Astrocyte (in vitro differentiated cells and primary cell): ENCODE measurements at regions not wholly inside any gene's neighbourhood (a gene's known extent, or its start where the extent isn't known, plus 50 kb on each side); places are given as distances from the start of the nearest gene placed in this dataset.

Experiments
- DNase-seq: peaks from one replicate; pipeline ENCODE4 v3.0.0-alpha.2; 2010; ENCODE audit warnings: low read depth
- FAIRE-seq: peaks from 2 replicates; lab custom pipeline; 2011; peaks lifted over from hg19 to GRCh38; lab: Jason Lieb, UNC
- H2AFZ ChIP-seq: 2 replicates; pipeline ENCODE4 v1.6.0; 2012; ENCODE audit warnings: low read depth, low read length, inconsistent platforms
- H3K27ac ChIP-seq: 2 replicates; pipeline ENCODE4 v1.5.1; 2011; ENCODE audit warnings: low read depth, low read length, inconsistent platforms
- H3K27me3 ChIP-seq: 2 replicates; pipeline ENCODE4 v1.6.0; 2011; ENCODE audit warnings: low read length, inconsistent platforms; ENCODE audit not compliant: insufficient read depth
- H3K36me3 ChIP-seq: 2 replicates; pipeline ENCODE4 v1.5.1; 2011; ENCODE audit warnings: low read length, inconsistent platforms; ENCODE audit not compliant: insufficient read depth
- H3K4me1 ChIP-seq: 2 replicates; pipeline ENCODE4 v1.5.1; 2011; ENCODE audit warnings: low read length, inconsistent platforms; ENCODE audit not compliant: insufficient read depth
- H3K4me2 ChIP-seq: 2 replicates; pipeline ENCODE4 v1.6.0; 2012; ENCODE audit warnings: low read length, inconsistent platforms
- H3K4me3 ChIP-seq: 2 replicates; pipeline ENCODE4 v1.5.1; 2011; ENCODE audit warnings: low read depth, mild to moderate bottlenecking, low read length, inconsistent platforms; ENCODE audit not compliant: insufficient read depth
- H3K79me2 ChIP-seq: 2 replicates; pipeline ENCODE4 v1.6.0; 2012; ENCODE audit warnings: mild to moderate bottlenecking, low read length, inconsistent platforms; ENCODE audit not compliant: insufficient read depth
- H3K9ac ChIP-seq: 2 replicates; pipeline ENCODE4 v1.6.0; 2012; ENCODE audit warnings: mild to moderate bottlenecking, low read length, inconsistent platforms
- H3K9me3 ChIP-seq: 2 replicates; pipeline ENCODE4 v1.5.1; 2012; ENCODE audit warnings: low read depth, mild to moderate bottlenecking, low read length, inconsistent platforms; ENCODE audit not compliant: insufficient read depth
- H4K20me1 ChIP-seq: 2 replicates; pipeline ENCODE4 v1.6.0; 2012; ENCODE audit warnings: low read length, inconsistent platforms; ENCODE audit not compliant: insufficient read depth
- H3K27ac Mint-ChIP-seq: one replicate; pipeline ENCODE4 v1.8.0; 2021; ENCODE audit warnings: mild to moderate bottlenecking, mixed read lengths; ENCODE audit not compliant: unreplicated experiment
- H3K27me3 Mint-ChIP-seq: one replicate; pipeline ENCODE4 v1.8.0; 2021; ENCODE audit warnings: low read depth, mixed read lengths; ENCODE audit not compliant: unreplicated experiment
- H3K36me3 Mint-ChIP-seq: one replicate; pipeline ENCODE4 v1.8.0; 2021; ENCODE audit warnings: low read depth, mixed read lengths; ENCODE audit not compliant: unreplicated experiment
- H3K4me1 Mint-ChIP-seq: one replicate; pipeline ENCODE4 v1.8.0; 2021; ENCODE audit warnings: low read depth, mixed read lengths; ENCODE audit not compliant: unreplicated experiment
- H3K4me3 Mint-ChIP-seq: one replicate; pipeline ENCODE4 v1.8.0; 2021; ENCODE audit warnings: mild to moderate bottlenecking, moderate library complexity, mixed read lengths; ENCODE audit not compliant: unreplicated experiment
- H3K9me3 Mint-ChIP-seq: one replicate; pipeline ENCODE4 v1.8.0; 2021; ENCODE audit warnings: mild to moderate bottlenecking, mixed read lengths; ENCODE audit not compliant: unreplicated experiment
- EZH2 ChIP-seq: IDR thresholded peaks from 2 replicates; pipeline ENCODE4 v1.6.1; 2012; ENCODE audit warnings: mild to moderate bottlenecking, low read length, inconsistent platforms; ENCODE audit not compliant: insufficient read depth
- TF ChIP-seq, protein P1 (sequence below): IDR thresholded peaks from 2 replicates; pipeline ENCODE4 v1.5.1; 2011; ENCODE audit warnings: low read depth, mild to moderate bottlenecking, inconsistent platforms, low read length, moderate library complexity; ENCODE audit not compliant: insufficient read depth

DNA sequence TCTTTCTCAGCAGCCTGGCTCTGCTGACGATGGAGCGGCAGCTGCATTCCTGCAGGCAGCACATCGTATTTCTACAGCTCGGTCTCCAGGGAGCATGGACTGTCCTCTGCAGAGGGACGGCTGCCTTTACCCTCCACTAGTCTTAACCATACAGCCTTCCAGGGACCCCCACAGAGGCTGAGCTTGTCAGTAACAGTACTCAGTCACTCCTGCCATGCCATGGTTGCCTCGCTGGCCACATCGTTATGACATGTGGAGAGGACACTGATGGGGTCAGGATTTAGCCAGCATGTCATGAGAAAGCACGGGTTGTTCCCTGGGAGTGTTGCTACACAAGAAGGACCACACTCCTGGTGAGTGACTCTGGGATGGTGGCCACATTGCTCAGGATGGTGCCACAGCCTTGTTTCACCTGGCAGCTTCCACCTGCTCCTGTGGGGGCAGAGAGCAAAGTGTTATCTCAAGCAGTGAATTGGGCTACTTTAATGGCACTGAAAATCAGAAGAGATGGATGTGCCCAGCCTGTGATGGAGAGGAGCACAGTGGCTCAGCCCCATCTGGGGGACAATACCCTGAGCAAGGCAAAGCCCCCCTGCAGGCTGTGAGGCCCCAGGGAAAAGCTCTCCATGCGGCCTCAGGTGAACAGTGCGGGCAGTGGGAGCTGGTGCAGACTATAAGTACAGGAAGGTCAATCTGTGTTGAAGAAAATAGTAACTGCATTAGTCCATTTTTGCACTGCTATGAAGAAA lies 443.9 kb downstream of the TCERG1L start:
- H4K20me1 ChIP-seq, result no peaks in the 10 kb centered on the region
- no peak overlapping the region for H3K9ac ChIP-seq
- no peaks in the 10 kb centered on the region for H3K4me1 ChIP-seq
- Mint-ChIP-seq H3K27me3 (peaks cover 5% of the 10 kb centered on the region), H3K27ac (no peak overlapping the region), H3K4me3 (no peak overlapping the region), H3K9me3 (peaks cover 8% of the 10 kb centered on the region), H3K36me3 (no peaks in the 10 kb centered on the region), H3K4me1 (no peaks in the 10 kb centered on the region)
- FAIRE-seq (no peak), DNase-seq (no peak)
- H3K4me3 ChIP-seq, result no peak overlapping the region
- no peak overlapping the region for H2AFZ ChIP-seq
- no peak for TF ChIP-seq EZH2
- TF ChIP-seq, protein P1, sequence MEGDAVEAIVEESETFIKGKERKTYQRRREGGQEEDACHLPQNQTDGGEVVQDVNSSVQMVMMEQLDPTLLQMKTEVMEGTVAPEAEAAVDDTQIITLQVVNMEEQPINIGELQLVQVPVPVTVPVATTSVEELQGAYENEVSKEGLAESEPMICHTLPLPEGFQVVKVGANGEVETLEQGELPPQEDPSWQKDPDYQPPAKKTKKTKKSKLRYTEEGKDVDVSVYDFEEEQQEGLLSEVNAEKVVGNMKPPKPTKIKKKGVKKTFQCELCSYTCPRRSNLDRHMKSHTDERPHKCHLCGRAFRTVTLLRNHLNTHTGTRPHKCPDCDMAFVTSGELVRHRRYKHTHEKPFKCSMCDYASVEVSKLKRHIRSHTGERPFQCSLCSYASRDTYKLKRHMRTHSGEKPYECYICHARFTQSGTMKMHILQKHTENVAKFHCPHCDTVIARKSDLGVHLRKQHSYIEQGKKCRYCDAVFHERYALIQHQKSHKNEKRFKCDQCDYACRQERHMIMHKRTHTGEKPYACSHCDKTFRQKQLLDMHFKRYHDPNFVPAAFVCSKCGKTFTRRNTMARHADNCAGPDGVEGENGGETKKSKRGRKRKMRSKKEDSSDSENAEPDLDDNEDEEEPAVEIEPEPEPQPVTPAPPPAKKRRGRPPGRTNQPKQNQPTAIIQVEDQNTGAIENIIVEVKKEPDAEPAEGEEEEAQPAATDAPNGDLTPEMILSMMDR, result no peak
- no peaks in the 10 kb centered on the region for H3K79me2 ChIP-seq
- H3K27me3 ChIP-seq, result no peaks in the 10 kb centered on the region
- H3K9me3 ChIP-seq, result peaks cover 6% of the 10 kb centered on the region
- H3K4me2 ChIP-seq, result no peak overlapping the region
- no peak overlapping the region for H3K27ac ChIP-seq
- H3K36me3 ChIP-seq, result no peaks in the 10 kb centered on the region

DNA sequence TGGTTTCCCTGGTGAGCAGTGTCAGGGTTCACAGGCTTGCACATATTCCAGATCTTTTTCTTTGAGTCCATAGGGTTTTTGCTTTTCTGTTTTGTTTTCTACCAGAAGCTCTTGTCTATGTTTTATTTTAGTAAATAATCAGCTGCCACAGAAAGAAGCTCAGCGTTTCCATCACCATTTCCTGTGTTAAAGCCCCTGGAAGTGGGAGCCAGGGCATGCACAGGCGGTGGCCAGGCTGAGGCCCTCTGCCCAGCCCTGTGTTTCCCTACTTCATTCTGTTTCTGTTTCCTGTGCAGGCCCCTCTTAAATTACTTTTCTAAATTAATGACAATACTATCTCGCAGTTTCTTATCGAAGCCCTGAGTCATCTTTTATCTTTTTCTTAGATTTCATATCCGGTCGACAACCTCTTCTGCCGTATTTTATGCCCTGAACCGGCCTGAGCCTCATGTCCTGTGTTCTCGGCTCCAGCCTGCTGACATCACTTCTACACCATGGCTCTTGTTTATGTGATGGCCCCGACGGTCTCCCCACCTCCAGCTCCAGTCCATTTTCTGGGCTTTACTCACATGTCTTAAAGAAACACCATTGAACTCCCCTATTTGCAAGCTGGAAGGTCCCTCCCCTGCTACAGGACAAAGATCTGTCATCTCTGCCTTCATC lies 442.2 kb downstream of the TCERG1L start:
- Histone ChIP-seq H3K9me3 (no peaks in the 10 kb centered on the region), H3K4me2 (no peak overlapping the region), H3K4me1 (no peaks in the 10 kb centered on the region), H4K20me1 (no peaks in the 10 kb centered on the region), H3K36me3 (no peaks in the 10 kb centered on the region), H3K9ac (no peak overlapping the region), H3K27me3 (no peaks in the 10 kb centered on the region), H2AFZ (no peak overlapping the region), H3K79me2 (no peaks in the 10 kb centered on the region), H3K27ac (no peak overlapping the region), H3K4me3 (no peak overlapping the region)
- Mint-ChIP-seq H3K4me1 (no peaks in the 10 kb centered on the region), H3K4me3 (no peak overlapping the region), H3K27me3 (peaks cover 5% of the 10 kb centered on the region), H3K27ac (no peak overlapping the region), H3K9me3 (peaks cover 2% of the 10 kb centered on the region), H3K36me3 (no peaks in the 10 kb centered on the region)
- no peak for TF ChIP-seq EZH2
- TF ChIP-seq, protein P1, result no peak
- FAIRE-seq (no peak), DNase-seq (no peak)

GRCh38 chr10:130871406-130871805 lies 440.1 kb downstream of the TCERG1L start:
- H3K9ac ChIP-seq, result no peak overlapping the region
- H3K9me3 ChIP-seq, result no peaks in the 10 kb centered on the region
- no peak overlapping the region for H3K27ac ChIP-seq
- no peak overlapping the region for H3K27ac Mint-ChIP-seq
- no peak for FAIRE-seq
- H3K27me3 ChIP-seq, result no peaks in the 10 kb centered on the region
- H3K4me3 Mint-ChIP-seq, result no peak overlapping the region
- DNase-seq, result no peak
- no peak overlapping the region for H2AFZ ChIP-seq
- no peak for TF ChIP-seq EZH2
- TF ChIP-seq, protein P1, result no peak
- peaks cover 5% of the 10 kb centered on the region for H3K27me3 Mint-ChIP-seq
- H3K4me3 ChIP-seq, result no peak overlapping the region
- no peaks in the 10 kb centered on the region for H3K4me1 ChIP-seq
- H4K20me1 ChIP-seq, result no peaks in the 10 kb centered on the region
- no peaks in the 10 kb centered on the region for H3K36me3 Mint-ChIP-seq
- no peaks in the 10 kb centered on the region for H3K79me2 ChIP-seq
- no peak overlapping the region for H3K4me2 ChIP-seq
- H3K4me1 Mint-ChIP-seq, result no peaks in the 10 kb centered on the region
- H3K9me3 Mint-ChIP-seq, result peaks cover 3% of the 10 kb centered on the region
- no peaks in the 10 kb centered on the region for H3K36me3 ChIP-seq
